Vagina (tissue), 2 donors: ENCODE measurements at regions not wholly inside any gene's neighbourhood (a gene's known extent, or its start where the extent isn't known, plus 50 kb on each side); places are given as distances from the start of the nearest gene placed in this dataset.

ENCODE experiments used
- DNase-seq, 2 donors: peaks; one replicate each; pipeline ENCODE4 v3.0.0-alpha.2; 2017; ENCODE audit errors: extremely low spot score in 2 of 2
- H3K27ac ChIP-seq: fragments of 200-600 bp; sonication (generic); one replicate; pipeline ENCODE4 v1.5.1; 2019
- H3K27me3 ChIP-seq: fragments of 200-600 bp; sonication (generic); one replicate; pipeline ENCODE4 v1.5.1; 2019
- H3K36me3 ChIP-seq, 2 donors: fragments of 200-600 bp; sonication (generic); one replicate each; pipeline ENCODE4 v1.5.1; 2017 to 2019
- H3K4me1 ChIP-seq: fragments of 200-600 bp; sonication (generic); one replicate; pipeline ENCODE4 v1.5.1; 2019
- H3K4me3 ChIP-seq, 2 donors: fragments of 200-600 bp; sonication (generic); 1 replicate in 1 of 2; 2 replicates in 1 of 2; pipeline ENCODE4 v1.5.1; 2016 to 2019
- H3K9me3 ChIP-seq: fragments of 200-600 bp; sonication (generic); one replicate; pipeline ENCODE4 v1.5.1; 2019
- POLR2A ChIP-seq, 2 donors: fragments of 450-650 bp; IDR thresholded peaks; one replicate each; pipeline ENCODE4 v1.6.1; 2017; ENCODE audit warnings: antibody characterized with exemption in 2 of 2, mild to moderate bottlenecking in 2 of 2, moderate library complexity in 2 of 2
- POLR2AphosphoS5 ChIP-seq, 2 donors: sonication (generic); formaldehyde crosslinking; IDR thresholded peaks; one replicate each; pipeline ENCODE4 v1.9.0; 2017; ENCODE audit warnings: antibody characterized with exemption in 2 of 2, mild to moderate bottlenecking in 2 of 2, low read depth in 1 of 2; ENCODE audit not compliant: insufficient read depth in 1 of 2
- intact Hi-C: fragments of 100-400 bp; cut with DNase I; formaldehyde crosslinking; loops from one replicate; pipeline ENCODE4 v1.15.1; 2023
- TF ChIP-seq, protein P1 (sequence below), 3 experiments: fragments of 450-650 bp in 2 of 3; fragments of 200-600 bp in 1 of 3; sonication (generic) in 1 of 3; IDR thresholded peaks; one replicate each; pipeline ENCODE4 v1.5.1; 2017 to 2019; ENCODE audit warnings: antibody characterized with exemption in 3 of 3, mild to moderate bottlenecking in 2 of 3, moderate library complexity in 2 of 3

DNA sequence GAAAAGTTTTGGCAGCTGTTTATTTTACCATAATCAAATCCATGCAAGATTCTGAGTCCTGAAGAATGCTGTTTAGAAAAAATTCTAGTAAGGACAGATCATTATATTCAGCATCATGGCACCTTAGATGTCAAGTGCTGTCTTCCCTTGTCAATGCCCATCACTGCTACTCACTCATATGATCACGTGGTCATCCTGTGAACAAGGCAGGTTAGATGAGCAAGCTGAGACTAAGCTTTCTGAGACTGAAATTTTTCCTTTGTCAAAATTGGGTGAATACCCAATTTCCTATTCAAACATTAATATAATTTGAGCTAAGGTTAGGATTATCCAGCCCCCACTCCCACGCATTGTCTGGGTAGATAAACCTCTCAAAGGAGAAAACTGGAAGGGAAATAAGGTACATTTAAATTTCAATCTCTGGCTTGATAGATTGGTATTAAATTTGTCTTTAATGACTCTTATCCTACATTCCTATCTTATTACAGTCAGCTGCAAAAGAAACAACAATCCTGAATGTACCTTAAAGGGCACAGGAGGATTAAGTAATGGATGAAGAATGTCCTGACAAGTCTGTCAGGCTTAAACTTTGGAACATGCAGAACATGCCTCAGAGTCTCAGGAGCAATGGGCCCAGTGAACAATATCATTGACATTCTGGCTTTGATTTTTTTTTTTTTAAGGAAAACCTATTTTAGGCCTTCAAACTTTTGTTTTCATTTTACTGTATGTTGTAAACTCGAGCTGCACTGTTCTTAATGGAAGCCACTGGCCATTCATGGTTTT lies 148.7 kb upstream of the RANBP3L start:
- TF ChIP-seq POLR2A (IDR thresholded peaks at IDR 0.05) (no peak), POLR2AphosphoS5 (IDR thresholded peaks at IDR 0.05; ENCODE audit: insufficient read depth in 1 of 2, low read depth in 1 of 2) (no peak)
- TF ChIP-seq, protein P1, sequence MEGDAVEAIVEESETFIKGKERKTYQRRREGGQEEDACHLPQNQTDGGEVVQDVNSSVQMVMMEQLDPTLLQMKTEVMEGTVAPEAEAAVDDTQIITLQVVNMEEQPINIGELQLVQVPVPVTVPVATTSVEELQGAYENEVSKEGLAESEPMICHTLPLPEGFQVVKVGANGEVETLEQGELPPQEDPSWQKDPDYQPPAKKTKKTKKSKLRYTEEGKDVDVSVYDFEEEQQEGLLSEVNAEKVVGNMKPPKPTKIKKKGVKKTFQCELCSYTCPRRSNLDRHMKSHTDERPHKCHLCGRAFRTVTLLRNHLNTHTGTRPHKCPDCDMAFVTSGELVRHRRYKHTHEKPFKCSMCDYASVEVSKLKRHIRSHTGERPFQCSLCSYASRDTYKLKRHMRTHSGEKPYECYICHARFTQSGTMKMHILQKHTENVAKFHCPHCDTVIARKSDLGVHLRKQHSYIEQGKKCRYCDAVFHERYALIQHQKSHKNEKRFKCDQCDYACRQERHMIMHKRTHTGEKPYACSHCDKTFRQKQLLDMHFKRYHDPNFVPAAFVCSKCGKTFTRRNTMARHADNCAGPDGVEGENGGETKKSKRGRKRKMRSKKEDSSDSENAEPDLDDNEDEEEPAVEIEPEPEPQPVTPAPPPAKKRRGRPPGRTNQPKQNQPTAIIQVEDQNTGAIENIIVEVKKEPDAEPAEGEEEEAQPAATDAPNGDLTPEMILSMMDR (IDR thresholded peaks at IDR 0.05), result no peak
- intact Hi-C loops, result no loop called here
- H3K36me3 ChIP-seq, result no peaks in the 10 kb centered on the region
- DNase-seq, result no peak
- H3K4me1 ChIP-seq, result peaks cover 12% of the 10 kb centered on the region
- no peak overlapping the region for H3K27ac ChIP-seq
- no peaks in the 10 kb centered on the region for H3K27me3 ChIP-seq
- H3K4me3 ChIP-seq, result no peak overlapping the region
- no peaks in the 10 kb centered on the region for H3K9me3 ChIP-seq

- Histone ChIP-seq H3K36me3 (no peaks in the 10 kb centered on the region), H3K27ac (no peak overlapping the region), H3K4me3 (no peak overlapping the region), H3K4me1 (peaks cover 12% of the 10 kb centered on the region), H3K9me3 (no peaks in the 10 kb centered on the region), H3K27me3 (no peaks in the 10 kb centered on the region)
- intact Hi-C loops, result no loop called here
- DNase-seq, result no peak
- TF ChIP-seq POLR2A (IDR thresholded peaks at IDR 0.05) (no peak), POLR2AphosphoS5 (IDR thresholded peaks at IDR 0.05; ENCODE audit: insufficient read depth in 1 of 2, low read depth in 1 of 2) (peak in 1 of 2 donors; percentile 54)
- TF ChIP-seq, protein P1 (IDR thresholded peaks at IDR 0.05), result no peak
Observed at GRCh38 chr5:36452424-36453006, 150.8 kb upstream of the RANBP3L start.

DNA sequence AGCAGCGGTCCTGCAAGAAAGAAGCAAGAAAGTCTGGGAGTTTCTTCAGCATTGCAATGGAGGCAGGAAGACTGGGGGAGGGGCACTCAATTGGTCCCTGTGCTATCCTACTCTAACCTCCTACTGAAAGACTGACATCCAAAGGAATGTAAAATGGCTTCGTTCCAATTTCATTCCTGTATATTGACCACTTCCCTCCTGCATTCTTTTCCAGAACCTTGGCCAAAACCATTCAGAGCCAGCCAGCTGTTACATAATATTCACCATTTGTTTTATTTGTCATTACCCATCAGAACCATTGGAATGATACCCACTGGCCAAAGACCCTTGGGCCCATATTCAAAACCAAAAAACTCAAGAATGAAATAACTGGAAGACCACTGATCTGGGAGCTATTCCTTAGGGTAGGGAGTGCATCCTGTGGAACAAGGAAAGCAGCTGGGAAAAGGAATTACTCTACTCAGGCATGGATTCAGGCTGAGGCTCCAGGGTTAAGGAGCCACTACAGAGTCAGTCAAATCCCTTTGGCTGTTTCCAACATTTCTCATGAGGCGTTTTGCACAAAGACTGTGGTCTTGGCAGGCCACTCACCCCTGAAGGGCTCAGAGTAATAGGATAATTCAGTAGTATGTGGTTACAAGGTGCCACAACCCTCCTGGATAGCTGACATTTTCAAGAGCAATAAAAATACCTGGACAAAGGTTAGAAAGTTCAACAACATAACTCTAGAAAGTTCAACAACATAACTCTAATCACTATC lies 148.7 kb upstream of the SLC1A3 start:
- Histone ChIP-seq H3K27ac (no peak overlapping the region), H3K36me3 (no peaks in the 10 kb centered on the region), H3K27me3 (no peaks in the 10 kb centered on the region), H3K4me3 (no peak overlapping the region), H3K4me1 (peaks cover 4% of the 10 kb centered on the region), H3K9me3 (no peaks in the 10 kb centered on the region)
- TF ChIP-seq, protein P1 (IDR thresholded peaks at IDR 0.05), result no peak
- TF ChIP-seq POLR2AphosphoS5 (IDR thresholded peaks at IDR 0.05; ENCODE audit: insufficient read depth in 1 of 2, low read depth in 1 of 2), result no peak
- no peak for TF ChIP-seq POLR2A (IDR thresholded peaks at IDR 0.05)
- DNase-seq, result no peak
- intact Hi-C loops, result no loop called here

GRCh38 chr5:36458746-36459145 lies 147.7 kb upstream of the SLC1A3 start:
- Histone ChIP-seq H3K27ac (no peak overlapping the region), H3K36me3 (no peaks in the 10 kb centered on the region), H3K4me3 (no peak overlapping the region), H3K9me3 (no peaks in the 10 kb centered on the region), H3K27me3 (no peaks in the 10 kb centered on the region), H3K4me1 (peaks cover 4% of the 10 kb centered on the region)
- no peak for TF ChIP-seq POLR2A (IDR thresholded peaks at IDR 0.05)
- TF ChIP-seq POLR2AphosphoS5 (IDR thresholded peaks at IDR 0.05; ENCODE audit: insufficient read depth in 1 of 2, low read depth in 1 of 2), result no peak
- TF ChIP-seq, protein P1 (IDR thresholded peaks at IDR 0.05), result no peak
- DNase-seq, result no peak
- intact Hi-C loops, result no loop called here
